OCI-LY1 (cell line): ENCODE measurements at regions not wholly inside any gene's neighbourhood (a gene's known extent, or its start where the extent isn't known, plus 50 kb on each side); places are given as distances from the start of the nearest gene placed in this dataset.

Source experiments
- H2AFZ ChIP-seq: fragments of 200-600 bp; sonication (generic), shearing (Covaris generic); 2 replicates; pipeline ENCODE4 v1.6.0; 2014; ENCODE audit warnings: antibody characterized with exemption, mild to moderate bottlenecking, low read length
- H3F3A ChIP-seq: fragments of 200-600 bp; sonication (generic), shearing (Covaris generic); 2 replicates; pipeline ENCODE4 v1.6.0; 2014; ENCODE audit warnings: mild to moderate bottlenecking, antibody characterized with exemption, low read length, moderate library complexity; ENCODE audit not compliant: insufficient read depth
- H3K27ac ChIP-seq: fragments of 200-600 bp; sonication (generic); 2 replicates; pipeline ENCODE4 v1.5.1; 2014; ENCODE audit warnings: low read length, mixed run types, mild to moderate bottlenecking, low read depth; ENCODE audit not compliant: poor library complexity, severe bottlenecking
- H3K27me3 ChIP-seq: fragments of 200-600 bp; sonication (generic); 2 replicates; pipeline ENCODE4 v1.6.0; 2014; ENCODE audit warnings: antibody characterized with exemption, mild to moderate bottlenecking, low read length, moderate library complexity; ENCODE audit not compliant: insufficient read depth
- H3K36me3 ChIP-seq: fragments of 200-600 bp; sonication (generic); 2 replicates; pipeline ENCODE4 v1.6.1; 2014; ENCODE audit warnings: mild to moderate bottlenecking, antibody characterized with exemption, low read length, moderate library complexity, mixed read lengths; ENCODE audit not compliant: insufficient read depth
- H3K4me1 ChIP-seq: fragments of 200-600 bp; sonication (generic); 2 replicates; pipeline ENCODE4 v1.5.1; 2014; ENCODE audit warnings: mild to moderate bottlenecking, low read length, moderate library complexity; ENCODE audit not compliant: insufficient read depth, severe bottlenecking
- H3K4me2 ChIP-seq: fragments of 200-600 bp; sonication (generic), shearing (Covaris generic); 2 replicates; pipeline ENCODE4 v1.6.1; 2014; ENCODE audit warnings: low read length
- H3K4me3 ChIP-seq: fragments of 200-600 bp; sonication (generic); 2 replicates; pipeline ENCODE4 v1.5.1; 2014; ENCODE audit warnings: low read length, low read depth, mild to moderate bottlenecking, mixed read lengths; ENCODE audit not compliant: poor library complexity, severe bottlenecking
- H3K79me2 ChIP-seq: fragments of 200-600 bp; shearing (Covaris generic); 2 replicates; pipeline ENCODE4 v1.6.1; 2016; ENCODE audit warnings: mixed run types, low read length, mixed read lengths; ENCODE audit not compliant: insufficient read depth
- H3K9ac ChIP-seq: fragments of 200-600 bp; sonication (generic), shearing (Covaris generic); 2 replicates; pipeline ENCODE4 v1.6.1; 2014; ENCODE audit warnings: mild to moderate bottlenecking, low read length, mixed read lengths
- H3K9me2 ChIP-seq: fragments of 200-600 bp; sonication (generic), shearing (Covaris generic); 2 replicates; pipeline ENCODE4 v1.6.1; 2014; ENCODE audit warnings: low read depth, mild to moderate bottlenecking, low read length, mixed read lengths
- H3K9me3 ChIP-seq: fragments of 200-600 bp; shearing (Covaris generic); 2 replicates; pipeline ENCODE4 v1.6.1; 2014; ENCODE audit warnings: low read length, mixed read lengths
- H4K20me1 ChIP-seq: fragments of 200-600 bp; sonication (generic), shearing (Covaris generic); 2 replicates; pipeline ENCODE4 v1.6.0; 2016; ENCODE audit warnings: mild to moderate bottlenecking, low read length; ENCODE audit not compliant: insufficient read depth
- CTCF ChIP-seq: fragments of 200-600 bp; sonication (generic), shearing (Covaris generic); IDR thresholded peaks from 2 replicates; pipeline ENCODE4 v1.5.1; 2017; ENCODE audit warnings: mild to moderate bottlenecking, antibody characterized with exemption, low read length, moderate library complexity, mixed read lengths
- EZH2 ChIP-seq: fragments of 200-600 bp; sonication (generic), shearing (Covaris generic); IDR thresholded peaks from 2 replicates; pipeline ENCODE4 v1.8.0; 2017; ENCODE audit warnings: borderline replicate concordance, mixed run types, mild to moderate bottlenecking, antibody characterized with exemption, low read length, moderate library complexity, mixed read lengths

DNA sequence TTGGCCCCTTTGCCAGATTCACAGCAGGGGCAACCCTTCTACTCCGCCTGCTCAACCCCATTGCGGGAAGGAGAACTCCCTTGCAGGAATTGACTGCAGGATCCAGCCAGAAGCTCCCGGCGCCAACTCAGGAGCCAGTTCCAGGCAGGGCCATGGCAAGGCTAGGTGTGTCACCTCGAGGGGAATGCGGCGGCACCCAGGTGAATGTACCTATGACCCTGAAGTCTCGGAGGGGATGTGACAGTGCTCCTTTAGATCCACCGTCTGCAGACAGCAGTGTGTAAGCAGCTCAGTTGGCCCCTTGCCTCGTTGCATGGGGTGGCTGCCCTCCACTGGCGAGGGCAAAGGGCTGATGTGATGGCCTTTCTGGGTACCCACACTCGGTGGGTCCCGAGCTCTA is 606.6 kb downstream of the ELAVL2 start:
- no peak overlapping the region for H3K9ac ChIP-seq
- H3K4me1 ChIP-seq = no peaks in the 10 kb centered on the region
- H3K4me2 ChIP-seq = no peak overlapping the region
- H3F3A ChIP-seq = no peaks in the 10 kb centered on the region
- H3K27me3 ChIP-seq = no peaks in the 10 kb centered on the region
- H3K79me2 ChIP-seq = no peaks in the 10 kb centered on the region
- no peak overlapping the region for H2AFZ ChIP-seq
- H3K9me3 ChIP-seq = no peaks in the 10 kb centered on the region
- no peaks in the 10 kb centered on the region for H3K36me3 ChIP-seq
- H3K9me2 ChIP-seq = no peaks in the 10 kb centered on the region
- H4K20me1 ChIP-seq = no peaks in the 10 kb centered on the region
- TF ChIP-seq CTCF (no peak), EZH2 (no peak)
- H3K4me3 ChIP-seq = no peak overlapping the region
- no peak overlapping the region for H3K27ac ChIP-seq

DNA sequence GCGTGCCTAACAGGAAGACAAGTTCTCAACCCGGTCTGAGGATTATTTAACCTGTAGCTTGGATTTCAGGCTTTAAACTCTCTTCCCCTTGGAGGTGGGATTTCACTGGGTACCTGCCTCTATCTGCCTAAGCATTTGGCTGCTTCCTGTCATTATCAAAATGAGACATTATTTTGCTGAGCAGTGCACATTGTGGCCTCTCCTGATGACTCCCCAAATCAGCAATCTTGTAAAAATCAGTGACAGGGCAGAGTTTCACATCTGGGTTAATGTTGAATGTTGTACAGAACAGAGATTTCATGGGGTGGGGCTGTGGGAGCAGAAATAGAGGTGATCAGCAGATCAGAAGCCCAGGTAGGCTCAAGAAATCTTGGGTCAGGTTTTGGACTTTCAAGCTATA is 605.9 kb downstream of the ELAVL2 start:
- Histone ChIP-seq H3K27me3 (no peaks in the 10 kb centered on the region), H3K27ac (no peak overlapping the region), H3K4me2 (no peak overlapping the region), H2AFZ (no peak overlapping the region), H3K4me3 (no peak overlapping the region), H3K9me2 (no peaks in the 10 kb centered on the region), H3K9ac (no peak overlapping the region), H4K20me1 (no peaks in the 10 kb centered on the region), H3K79me2 (no peaks in the 10 kb centered on the region), H3K9me3 (no peaks in the 10 kb centered on the region), H3K4me1 (no peaks in the 10 kb centered on the region), H3F3A (no peaks in the 10 kb centered on the region), H3K36me3 (no peaks in the 10 kb centered on the region)
- no peak for TF ChIP-seq CTCF

DNA sequence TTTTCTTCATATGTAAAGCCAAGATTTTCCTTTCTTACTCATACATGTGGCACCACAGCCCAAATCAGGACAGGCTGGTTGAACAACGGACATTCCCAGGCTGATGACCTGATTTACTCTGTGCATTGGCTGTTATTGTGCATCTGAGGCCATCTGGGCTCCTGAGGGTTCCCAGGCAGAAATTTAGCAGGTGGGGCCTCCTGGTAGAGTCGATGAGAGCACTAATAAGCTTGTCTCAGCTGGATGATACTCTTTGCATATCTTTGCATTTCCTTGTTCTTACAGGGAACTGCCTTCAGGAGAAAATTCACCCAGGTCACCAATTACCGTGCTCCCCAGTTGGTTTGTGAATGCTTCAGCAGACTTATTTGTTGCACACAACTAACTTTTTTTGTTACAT is 605.1 kb downstream of the ELAVL2 start:
- Histone ChIP-seq H3K9me2 (no peaks in the 10 kb centered on the region), H3F3A (no peaks in the 10 kb centered on the region), H3K4me3 (no peak overlapping the region), H3K4me1 (no peaks in the 10 kb centered on the region), H3K79me2 (no peaks in the 10 kb centered on the region), H3K36me3 (no peaks in the 10 kb centered on the region), H2AFZ (no peak overlapping the region), H4K20me1 (no peaks in the 10 kb centered on the region), H3K27me3 (no peaks in the 10 kb centered on the region), H3K4me2 (no peak overlapping the region), H3K27ac (no peak overlapping the region), H3K9me3 (no peaks in the 10 kb centered on the region), H3K9ac (no peak overlapping the region)
- TF ChIP-seq EZH2 = no peak
- no peak for TF ChIP-seq CTCF
